Hepatocyte (in vitro differentiated cells): ENCODE measurements at regions not wholly inside any gene's neighbourhood (a gene's known extent, or its start where the extent isn't known, plus 50 kb on each side); places are given as distances from the start of the nearest gene placed in this dataset.

Source experiments
- DNase-seq: peaks from one replicate; pipeline ENCODE4 v3.0.0-alpha.2; 2016; ENCODE audit warnings: low spot score
- H2AFZ ChIP-seq: fragments of 200-600 bp; sonication (generic); 2 replicates; pipeline ENCODE4 v1.6.0; 2016; ENCODE audit warnings: antibody characterized with exemption, mild to moderate bottlenecking
- H3K27ac ChIP-seq: fragments of 200-600 bp; sonication (generic); 2 replicates; pipeline ENCODE4 v1.5.1; 2016; ENCODE audit warnings: mild to moderate bottlenecking
- H3K27me3 ChIP-seq: fragments of 200-600 bp; sonication (generic); 2 replicates; pipeline ENCODE4 v1.6.1; 2016
- H3K36me3 ChIP-seq: fragments of 200-600 bp; sonication (generic); replicated peaks from 2 replicates; pipeline ENCODE4 v1.5.1; 2016; ENCODE audit warnings: low read depth; ENCODE audit not compliant: insufficient read depth
- H3K4me1 ChIP-seq: fragments of 200-600 bp; sonication (generic); 2 replicates; pipeline ENCODE4 v1.5.1; 2016; ENCODE audit warnings: mild to moderate bottlenecking, moderate library complexity; ENCODE audit not compliant: insufficient read depth
- H3K4me2 ChIP-seq: fragments of 200-600 bp; sonication (generic); 2 replicates; pipeline ENCODE4 v1.6.0; 2016
- H3K4me3 ChIP-seq: fragments of 200-600 bp; sonication (generic); 2 replicates; pipeline ENCODE4 v1.5.1; 2016; ENCODE audit warnings: mild to moderate bottlenecking
- H3K79me2 ChIP-seq: fragments of 200-600 bp; sonication (generic); 2 replicates; pipeline ENCODE4 v1.6.0; 2017; ENCODE audit warnings: mild to moderate bottlenecking
- H3K9me2 ChIP-seq: fragments of 200-600 bp; sonication (generic); replicated peaks from 2 replicates; pipeline ENCODE4 v1.6.0; 2017; ENCODE audit warnings: mild to moderate bottlenecking; ENCODE audit not compliant: insufficient read depth
- H3K9me3 ChIP-seq: fragments of 200-600 bp; sonication (generic); 2 replicates; pipeline ENCODE4 v1.5.1; 2016; ENCODE audit warnings: low read depth, mild to moderate bottlenecking
- H4K20me1 ChIP-seq: fragments of 200-600 bp; sonication (generic); 2 replicates; pipeline ENCODE4 v1.6.0; 2016; ENCODE audit warnings: mild to moderate bottlenecking; ENCODE audit not compliant: insufficient read depth, poor library complexity, severe bottlenecking
- CTCF ChIP-seq: fragments of 200-600 bp; sonication (generic); IDR thresholded peaks from 2 replicates; pipeline ENCODE4 v1.5.1; 2016; ENCODE audit warnings: antibody characterized with exemption, mild to moderate bottlenecking; ENCODE audit not compliant: poor library complexity
- EZH2 ChIP-seq: fragments of 200-600 bp; sonication (generic); IDR thresholded peaks from 2 replicates; pipeline ENCODE4 v1.6.1; 2016; ENCODE audit warnings: antibody characterized with exemption, mild to moderate bottlenecking, borderline replicate concordance
- EZH2phosphoT487 ChIP-seq: fragments of 200-600 bp; sonication (generic); IDR thresholded peaks from one replicate; pipeline ENCODE4 v1.6.1; 2018; ENCODE audit warnings: antibody characterized with exemption, mild to moderate bottlenecking, low read depth, moderate library complexity; ENCODE audit not compliant: unreplicated experiment, severe bottlenecking
- WGBS: methylation state at CpG from one replicate; pipeline ENCODE4 v1.1.6; 2016; ENCODE audit warnings: low lambda C conversion rate; ENCODE audit errors: missing lambda C conversion rate; 5-methylcytosine and 5-hydroxymethylcytosine counted together

GRCh38 chr7:18336626-18337025, 158.9 kb upstream of the HDAC9 start:
- H4K20me1 ChIP-seq = no peaks in the 10 kb centered on the region
- 92% methylated on average over 2 of the region's 2 CpGs for WGBS

DNA sequence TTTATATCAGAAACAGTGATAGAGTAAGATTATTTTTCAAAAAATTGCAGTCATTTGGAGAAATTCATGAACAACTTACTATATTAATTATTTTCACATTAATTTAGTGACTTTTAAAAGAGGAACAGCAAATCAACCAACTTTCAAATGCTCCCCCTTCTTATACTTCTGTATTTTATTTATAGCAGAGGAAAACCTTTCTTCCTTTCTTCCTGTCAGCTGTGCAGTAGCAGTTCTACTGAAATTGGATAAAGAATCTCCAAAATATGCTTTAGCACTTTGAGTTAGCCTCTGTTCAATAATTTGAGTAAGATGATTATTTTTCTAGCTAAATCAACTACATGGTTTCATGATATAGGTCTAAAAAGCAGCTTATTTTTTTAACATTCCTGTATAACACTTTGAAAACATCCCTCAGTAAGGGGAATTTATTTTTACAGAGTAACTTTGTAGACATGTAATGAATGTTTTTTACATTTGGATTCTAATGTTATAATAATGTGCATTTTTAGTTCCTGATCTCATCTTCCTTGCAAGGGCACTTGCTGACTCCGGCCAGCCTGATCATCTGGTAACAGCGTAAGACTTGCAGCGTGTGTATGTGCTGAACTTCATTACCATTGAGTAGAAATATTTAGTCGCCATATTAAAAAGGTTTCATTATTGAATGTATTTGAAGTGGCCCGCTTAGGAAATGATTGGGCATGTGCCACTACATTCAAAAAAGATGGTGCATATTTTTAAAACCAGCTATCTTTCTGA, 158.3 kb upstream of the HDAC9 start:
- Histone ChIP-seq H3K36me3 (no peaks in the 10 kb centered on the region), H4K20me1 (no peaks in the 10 kb centered on the region), H2AFZ (no peak overlapping the region), H3K4me3 (no peak overlapping the region), H3K27ac (no peak overlapping the region), H3K79me2 (no peaks in the 10 kb centered on the region), H3K9me3 (no peaks in the 10 kb centered on the region), H3K27me3 (no peaks in the 10 kb centered on the region), H3K4me2 (no peak overlapping the region), H3K9me2 (no peaks in the 10 kb centered on the region), H3K4me1 (no peaks in the 10 kb centered on the region)
- no peak for DNase-seq
- 96% methylated on average over 5 of the region's 5 CpGs for WGBS
- TF ChIP-seq EZH2phosphoT487 (no peak), CTCF (no peak), EZH2 (no peak)

More at GRCh38 chr7:18336626-18337025, 158.9 kb upstream of the HDAC9 start:
- DNase-seq = no peak
- no peaks in the 10 kb centered on the region for H3K36me3 ChIP-seq
- H3K9me2 ChIP-seq = no peaks in the 10 kb centered on the region
- H2AFZ ChIP-seq = no peak overlapping the region
- no peak for TF ChIP-seq EZH2
- TF ChIP-seq CTCF = no peak
- no peak for TF ChIP-seq EZH2phosphoT487
- no peaks in the 10 kb centered on the region for H3K79me2 ChIP-seq
- no peak overlapping the region for H3K4me3 ChIP-seq
- no peaks in the 10 kb centered on the region for H3K9me3 ChIP-seq
- no peaks in the 10 kb centered on the region for H3K4me1 ChIP-seq
- H3K27me3 ChIP-seq = no peaks in the 10 kb centered on the region
- no peak overlapping the region for H3K4me2 ChIP-seq
- no peak overlapping the region for H3K27ac ChIP-seq

- no peaks in the 10 kb centered on the region for H3K27me3 ChIP-seq
- no peaks in the 10 kb centered on the region for H4K20me1 ChIP-seq
- no peaks in the 10 kb centered on the region for H3K9me3 ChIP-seq
- H3K4me3 ChIP-seq = no peak overlapping the region
- no peak overlapping the region for H2AFZ ChIP-seq
- no peak overlapping the region for H3K27ac ChIP-seq
- H3K9me2 ChIP-seq = no peaks in the 10 kb centered on the region
- no peaks in the 10 kb centered on the region for H3K36me3 ChIP-seq
- H3K79me2 ChIP-seq = no peaks in the 10 kb centered on the region
- H3K4me2 ChIP-seq = no peak overlapping the region
- 97% methylated on average over 3 of the region's 3 CpGs for WGBS
- H3K4me1 ChIP-seq = no peaks in the 10 kb centered on the region
- TF ChIP-seq CTCF = no peak
- TF ChIP-seq EZH2 = no peak
- no peak for TF ChIP-seq EZH2phosphoT487
- no peak for DNase-seq
Measured at GRCh38 chr7:18338910-18339523, 156.5 kb upstream of the HDAC9 start.

DNA sequence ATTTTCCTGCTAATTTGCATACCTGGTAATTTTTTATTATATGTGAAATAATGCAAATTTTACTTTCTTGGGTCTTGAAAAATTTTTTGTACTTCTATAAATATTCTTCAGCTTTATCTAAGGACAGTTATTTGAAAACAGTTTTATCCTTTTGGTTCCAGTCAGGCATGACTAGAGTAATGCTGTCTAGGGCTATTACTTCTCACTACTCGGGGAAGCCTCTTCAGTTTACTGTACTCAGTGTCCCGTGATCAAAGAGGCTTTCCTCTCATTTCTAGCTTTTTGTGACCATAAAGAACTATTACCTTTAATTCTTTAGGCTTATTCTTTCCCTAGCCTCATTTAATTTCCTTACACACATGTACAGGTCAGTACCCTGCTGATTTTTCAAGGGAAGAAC, 153.8 kb upstream of the HDAC9 start:
- no peak for DNase-seq
- Histone ChIP-seq H3K79me2 (no peaks in the 10 kb centered on the region), H3K27me3 (no peaks in the 10 kb centered on the region), H3K4me1 (no peaks in the 10 kb centered on the region), H3K4me3 (no peak overlapping the region), H2AFZ (no peak overlapping the region), H4K20me1 (no peaks in the 10 kb centered on the region), H3K4me2 (no peak overlapping the region), H3K36me3 (no peaks in the 10 kb centered on the region), H3K9me2 (no peaks in the 10 kb centered on the region), H3K9me3 (no peaks in the 10 kb centered on the region), H3K27ac (no peak overlapping the region)
- WGBS = 92% methylated on average over 2 of the region's 2 CpGs
- TF ChIP-seq EZH2phosphoT487 = no peak
- no peak for TF ChIP-seq EZH2
- no peak for TF ChIP-seq CTCF
